Prostate gland (tissue), 2 donors: ENCODE measurements at regions not wholly inside any gene's neighbourhood (a gene's known extent, or its start where the extent isn't known, plus 50 kb on each side); places are given as distances from the start of the nearest gene placed in this dataset.
A peak's percentile ranks its signal among the peaks of the same experiment; 100 is the strongest.

ENCODE experiments used
- DNase-seq: peaks from one replicate; pipeline ENCODE4 v3.0.0-alpha.2; 2019; ENCODE audit warnings: low spot score
- H3K27ac ChIP-seq, 2 donors: fragments of 200-600 bp; sonication (generic); 2 replicates each; pipeline ENCODE4 v1.5.1; 2017 to 2019
- H3K27me3 ChIP-seq: fragments of 200-600 bp; sonication (generic); replicated peaks from 2 replicates; pipeline ENCODE4 v1.5.1; 2019; ENCODE audit not compliant: insufficient read depth
- H3K36me3 ChIP-seq, 2 donors: fragments of 200-600 bp; sonication (generic); 1 replicate in 1 of 2; 2 replicates in 1 of 2; pipeline versions ENCODE4 v1.5.1 to v1.8.1; 2017 to 2019
- H3K4me1 ChIP-seq: fragments of 200-600 bp; sonication (generic); replicated peaks from 2 replicates; pipeline ENCODE4 v1.5.1; 2019
- H3K4me3 ChIP-seq, 2 donors: fragments of 200-600 bp; sonication (generic); 2 replicates each; pipeline ENCODE4 v1.5.1; 2017 to 2019
- H3K9me3 ChIP-seq: fragments of 200-600 bp; sonication (generic); 2 replicates; pipeline ENCODE4 v1.5.1; 2017
- CTCF ChIP-seq, 4 experiments: fragments of 200-600 bp in 2 of 4; fragments of 450-650 bp in 2 of 4; sonication (generic) in 2 of 4; IDR thresholded peaks; 1 replicate in 3 of 4; 2 replicates in 1 of 4; pipeline ENCODE4 v1.5.1; 2016 to 2019; ENCODE audit warnings: antibody characterized with exemption in 4 of 4, mild to moderate bottlenecking in 2 of 4, moderate library complexity in 2 of 4
- POLR2A ChIP-seq: fragments of 450-650 bp; IDR thresholded peaks from one replicate; pipeline ENCODE4 v1.6.1; 2016; ENCODE audit warnings: antibody characterized with exemption, mild to moderate bottlenecking
- POLR2AphosphoS5 ChIP-seq: sonication (generic); formaldehyde crosslinking; IDR thresholded peaks from one replicate; pipeline ENCODE4 v1.6.1; 2017; ENCODE audit warnings: antibody characterized with exemption
- WGBS: methylation state at CpG from one replicate; pipeline ENCODE4 v1.1.5; 2018; 5-methylcytosine and 5-hydroxymethylcytosine counted together
- intact Hi-C: fragments of 100-400 bp; cut with DNase I; formaldehyde crosslinking; loops from one replicate; pipeline ENCODE4 v1.14.2; 2022

GRCh38 chr3:124243177-124243859, 251.4 kb upstream of the ROPN1 start:
- no peak overlapping the region for H3K27ac ChIP-seq
- DNase-seq, result no peak
- no peaks in the 10 kb centered on the region for H3K27me3 ChIP-seq
- TF ChIP-seq POLR2A (no peak), POLR2AphosphoS5 (no peak), CTCF (IDR thresholded peaks at IDR 0.05) (no peak)
- H3K4me3 ChIP-seq, result no peak overlapping the region
- no peaks in the 10 kb centered on the region for H3K36me3 ChIP-seq
- WGBS, result 86% methylated on average over 5 of the region's 5 CpGs
- intact Hi-C loops, result no loop called here
- no peaks in the 10 kb centered on the region for H3K4me1 ChIP-seq
- no peaks in the 10 kb centered on the region for H3K9me3 ChIP-seq

GRCh38 chr3:124246376-124246775, 254.5 kb upstream of the ROPN1 start:
- DNase-seq, result no peak
- intact Hi-C loops, result no loop called here
- H3K4me3 ChIP-seq, result no peak overlapping the region
- WGBS, result 91% methylated on average over 1 of the region's 1 CpG
- no peaks in the 10 kb centered on the region for H3K9me3 ChIP-seq
- H3K4me1 ChIP-seq, result no peaks in the 10 kb centered on the region
- H3K36me3 ChIP-seq, result no peaks in the 10 kb centered on the region
- H3K27me3 ChIP-seq, result no peaks in the 10 kb centered on the region
- H3K27ac ChIP-seq, result no peak overlapping the region
- TF ChIP-seq POLR2AphosphoS5 (no peak), CTCF (IDR thresholded peaks at IDR 0.05) (no peak), POLR2A (no peak)

- intact Hi-C loops, result no loop called here
- no peaks in the 10 kb centered on the region for H3K27me3 ChIP-seq
- H3K27ac ChIP-seq, result no peak overlapping the region
- DNase-seq, result no peak
- no peaks in the 10 kb centered on the region for H3K4me1 ChIP-seq
- TF ChIP-seq POLR2AphosphoS5 (no peak), POLR2A (no peak), CTCF (IDR thresholded peaks at IDR 0.05) (no peak)
- WGBS, result 90% methylated on average over 2 of the region's 2 CpGs
- H3K36me3 ChIP-seq, result no peaks in the 10 kb centered on the region
- H3K4me3 ChIP-seq, result no peak overlapping the region
- H3K9me3 ChIP-seq, result no peaks in the 10 kb centered on the region
Observed at GRCh38 chr3:124246949-124247348, 255.0 kb upstream of the ROPN1 start.

GRCh38 chr3:124248471-124249028, 256.6 kb upstream of the ROPN1 start:
- H3K4me1 ChIP-seq, result no peaks in the 10 kb centered on the region
- intact Hi-C loops, result no loop called here
- no peaks in the 10 kb centered on the region for H3K36me3 ChIP-seq
- H3K27me3 ChIP-seq, result no peaks in the 10 kb centered on the region
- peak overlapping the region; percentile 60 to 74 for H3K27ac ChIP-seq
- H3K4me3 ChIP-seq, result no peak overlapping the region
- no peak for DNase-seq
- WGBS, result 19% methylated on average over 4 of the region's 4 CpGs
- H3K9me3 ChIP-seq, result no peaks in the 10 kb centered on the region
- TF ChIP-seq POLR2A, result no peak
- no peak for TF ChIP-seq CTCF (IDR thresholded peaks at IDR 0.05)
- peak; percentile 47 for TF ChIP-seq POLR2AphosphoS5

- intact Hi-C loops, result no loop called here
- H3K36me3 ChIP-seq, result no peaks in the 10 kb centered on the region
- no peaks in the 10 kb centered on the region for H3K4me1 ChIP-seq
- DNase-seq, result no peak
- H3K9me3 ChIP-seq, result no peaks in the 10 kb centered on the region
- peak overlapping the region; percentile 54 to 60 for H3K27ac ChIP-seq
- H3K4me3 ChIP-seq, result no peak overlapping the region
- 77% methylated on average over 1 of the region's 1 CpG for WGBS
- no peaks in the 10 kb centered on the region for H3K27me3 ChIP-seq
- TF ChIP-seq CTCF (IDR thresholded peaks at IDR 0.05) (no peak), POLR2AphosphoS5 (no peak), POLR2A (no peak)
Observed at GRCh38 chr3:124249038-124249437, 257.1 kb upstream of the ROPN1 start.
